Nephron progenitor cell (in vitro differentiated cells): ENCODE measurements at regions not wholly inside any gene's neighbourhood (a gene's known extent, or its start where the extent isn't known, plus 50 kb on each side); places are given as distances from the start of the nearest gene placed in this dataset.

Experiments
- DNase-seq: peaks from one replicate; pipeline ENCODE4 v3.0.0; 2021
- H3K27ac Mint-ChIP-seq: 2 replicates; pipeline ENCODE4 v1.8.0; 2021; ENCODE audit warnings: mild to moderate bottlenecking, moderate library complexity, mixed read lengths
- H3K27me3 Mint-ChIP-seq: 2 replicates; pipeline ENCODE4 v1.8.0; 2021; ENCODE audit warnings: mild to moderate bottlenecking, low read depth, mixed read lengths; ENCODE audit not compliant: poor library complexity
- H3K36me3 Mint-ChIP-seq: 2 replicates; pipeline ENCODE4 v1.8.0; 2021; ENCODE audit warnings: low read depth, mixed read lengths
- H3K4me1 Mint-ChIP-seq: 2 replicates; pipeline ENCODE4 v1.8.0; 2021; ENCODE audit warnings: mixed read lengths
- H3K4me3 Mint-ChIP-seq: 2 replicates; pipeline ENCODE4 v1.8.0; 2021; ENCODE audit warnings: mild to moderate bottlenecking, moderate library complexity, mixed read lengths
- H3K9me3 Mint-ChIP-seq: 2 replicates; pipeline ENCODE4 v1.8.0; 2021; ENCODE audit warnings: mild to moderate bottlenecking, moderate library complexity, mixed read lengths
- CTCF ChIP-seq: fragments of 200-600 bp; sonication (generic); IDR thresholded peaks from 2 replicates; pipeline ENCODE4 v1.5.0; 2021; ENCODE audit warnings: antibody characterized with exemption

GRCh38 chr1:82387012-82387366, 586.3 kb downstream of the ADGRL2 start:
- Mint-ChIP-seq H3K4me1 (peaks cover 36% of the 10 kb centered on the region), H3K9me3 (no peaks in the 10 kb centered on the region), H3K36me3 (no peaks in the 10 kb centered on the region), H3K4me3 (peak overlapping the region; percentile 4), H3K27me3 (no peaks in the 10 kb centered on the region), H3K27ac (no peak overlapping the region)
- TF ChIP-seq CTCF, result no peak
- DNase-seq, result no peak

- H3K9me3 Mint-ChIP-seq, result no peaks in the 10 kb centered on the region
- no peak for TF ChIP-seq CTCF
These were observed 585.8 kb downstream of the ADGRL2 start for GRCh38 chr1:82386365-82387011.

GRCh38 chr1:82384776-82385175, 584.0 kb downstream of the ADGRL2 start:
- H3K4me1 Mint-ChIP-seq, result peaks cover 36% of the 10 kb centered on the region
- no peak overlapping the region for H3K4me3 Mint-ChIP-seq
- DNase-seq, result no peak
- H3K27ac Mint-ChIP-seq, result no peak overlapping the region
- no peaks in the 10 kb centered on the region for H3K9me3 Mint-ChIP-seq
- no peak for TF ChIP-seq CTCF
- no peaks in the 10 kb centered on the region for H3K36me3 Mint-ChIP-seq
- no peaks in the 10 kb centered on the region for H3K27me3 Mint-ChIP-seq

More at GRCh38 chr1:82386365-82387011, 585.8 kb downstream of the ADGRL2 start:
- no peak for DNase-seq
- H3K27me3 Mint-ChIP-seq, result no peaks in the 10 kb centered on the region
- H3K36me3 Mint-ChIP-seq, result no peaks in the 10 kb centered on the region
- H3K4me1 Mint-ChIP-seq, result peaks cover 36% of the 10 kb centered on the region
- no peak overlapping the region for H3K27ac Mint-ChIP-seq
- H3K4me3 Mint-ChIP-seq, result peak overlapping the region; percentile 4

- H3K4me1 Mint-ChIP-seq, result no peaks in the 10 kb centered on the region
- no peak for TF ChIP-seq CTCF
- H3K36me3 Mint-ChIP-seq, result no peaks in the 10 kb centered on the region
- no peaks in the 10 kb centered on the region for H3K27me3 Mint-ChIP-seq
- H3K27ac Mint-ChIP-seq, result no peak overlapping the region
- no peak overlapping the region for H3K4me3 Mint-ChIP-seq
- H3K9me3 Mint-ChIP-seq, result no peaks in the 10 kb centered on the region
- no peak for DNase-seq
These were observed 576.6 kb downstream of the ADGRL2 start for GRCh38 chr1:82377201-82377884.

- Mint-ChIP-seq H3K4me1 (no peaks in the 10 kb centered on the region), H3K36me3 (no peaks in the 10 kb centered on the region), H3K27ac (no peak overlapping the region), H3K27me3 (peaks cover 4% of the 10 kb centered on the region), H3K4me3 (no peak overlapping the region), H3K9me3 (no peaks in the 10 kb centered on the region)
- TF ChIP-seq CTCF, result no peak
- DNase-seq, result no peak
These were observed 573.0 kb downstream of the ADGRL2 start for GRCh38 chr1:82373710-82374109.
